ENCODE measurements at regions not wholly inside any gene's neighbourhood (a gene's known extent, or its start where the extent isn't known, plus 50 kb on each side); places are given as distances from the start of the nearest gene placed in this dataset.
A peak's percentile ranks its signal among the peaks of the same experiment; 100 is the strongest.

GRCh38 chr18:39647627-39648534 lies 2082.3 kb upstream of the CELF4 start:
- Histone ChIP-seq H3K4me2 (peak overlapping the region; percentile 9), H3K27ac (no peak overlapping the region), H2AFZ (replicated peaks) (peak overlapping the region; percentile 32), H3K79me2 (ENCODE audit: low read depth) (no peaks in the 10 kb centered on the region), H3K9ac (no peak overlapping the region), H3F3A (ENCODE audit: low read depth) (no peaks in the 10 kb centered on the region), H4K20me1 (ENCODE audit: low read depth) (no peaks in the 10 kb centered on the region), H3K4me3 (no peak overlapping the region), H3K27me3 (no peaks in the 10 kb centered on the region), H3K36me3 (no peaks in the 10 kb centered on the region), H3K9me3 (ENCODE audit: low read depth) (no peaks in the 10 kb centered on the region), H3K4me1 (peaks cover 11% of the 10 kb centered on the region)
- Mint-ChIP-seq H3K36me3 (no peaks in the 10 kb centered on the region), H3K9me3 (peaks cover 2% of the 10 kb centered on the region), H3K27me3 (ENCODE audit: insufficient read depth, low read depth) (peaks cover 2% of the 10 kb centered on the region), H3K4me3 (no peak overlapping the region), H3K27ac (peak overlapping the region; percentile 81), H3K4me1 (peaks cover 13% of the 10 kb centered on the region)
- DNase-seq (ENCODE audit: low spot score) = no peak
- TF ChIP-seq EZH2phosphoT487 (IDR thresholded peaks at IDR 0.05) (no peak), CTCF (IDR thresholded peaks at IDR 0.05) (no peak), EZH2 (IDR thresholded peaks at IDR 0.05) (no peak)

GRCh38 chr18:39638224-39638623 lies 2072.6 kb upstream of the CELF4 start:
- peaks cover 2% of the 10 kb centered on the region for H3K27me3 Mint-ChIP-seq (ENCODE audit: insufficient read depth, low read depth)
- no peaks in the 10 kb centered on the region for H3K9me3 ChIP-seq (ENCODE audit: low read depth)

GRCh38 chr18:39636931-39637330 lies 2071.3 kb upstream of the CELF4 start:
- H3K4me2 ChIP-seq = no peak overlapping the region
- H3K79me2 ChIP-seq (ENCODE audit: low read depth) = no peaks in the 10 kb centered on the region
- no peak overlapping the region for H3K4me3 Mint-ChIP-seq
- no peaks in the 10 kb centered on the region for H3F3A ChIP-seq (ENCODE audit: low read depth)
- H2AFZ ChIP-seq (replicated peaks) = no peak overlapping the region
- no peaks in the 10 kb centered on the region for H3K9me3 ChIP-seq (ENCODE audit: low read depth)
- H3K9ac ChIP-seq = no peak overlapping the region
- H3K27me3 ChIP-seq = no peaks in the 10 kb centered on the region
- no peak for DNase-seq (ENCODE audit: low spot score)
- TF ChIP-seq CTCF (IDR thresholded peaks at IDR 0.05) (no peak), EZH2phosphoT487 (IDR thresholded peaks at IDR 0.05) (no peak), EZH2 (IDR thresholded peaks at IDR 0.05) (no peak)
- H3K4me1 Mint-ChIP-seq = no peaks in the 10 kb centered on the region
- no peak overlapping the region for H3K27ac Mint-ChIP-seq
- no peaks in the 10 kb centered on the region for H4K20me1 ChIP-seq (ENCODE audit: low read depth)
- H3K36me3 ChIP-seq = peaks cover 3% of the 10 kb centered on the region
- no peak overlapping the region for H3K4me3 ChIP-seq
- H3K9me3 Mint-ChIP-seq = no peaks in the 10 kb centered on the region
- H3K36me3 Mint-ChIP-seq = no peaks in the 10 kb centered on the region
- no peaks in the 10 kb centered on the region for H3K4me1 ChIP-seq
- H3K27me3 Mint-ChIP-seq (ENCODE audit: insufficient read depth, low read depth) = no peaks in the 10 kb centered on the region
- no peak overlapping the region for H3K27ac ChIP-seq

More at GRCh38 chr18:39638224-39638623, 2072.6 kb upstream of the CELF4 start:
- H3K4me1 Mint-ChIP-seq = no peaks in the 10 kb centered on the region
- Histone ChIP-seq H3K27ac (no peak overlapping the region), H3K4me3 (no peak overlapping the region), H3K79me2 (ENCODE audit: low read depth) (no peaks in the 10 kb centered on the region), H3K9ac (no peak overlapping the region), H3F3A (ENCODE audit: low read depth) (no peaks in the 10 kb centered on the region), H3K36me3 (peaks cover 3% of the 10 kb centered on the region), H4K20me1 (ENCODE audit: low read depth) (no peaks in the 10 kb centered on the region), H3K27me3 (no peaks in the 10 kb centered on the region), H2AFZ (replicated peaks) (no peak overlapping the region), H3K4me2 (no peak overlapping the region), H3K4me1 (no peaks in the 10 kb centered on the region)
- no peak overlapping the region for H3K4me3 Mint-ChIP-seq
- no peaks in the 10 kb centered on the region for H3K36me3 Mint-ChIP-seq
- TF ChIP-seq EZH2 (IDR thresholded peaks at IDR 0.05) (no peak), EZH2phosphoT487 (IDR thresholded peaks at IDR 0.05) (no peak), CTCF (IDR thresholded peaks at IDR 0.05) (no peak)
- DNase-seq (ENCODE audit: low spot score) = no peak
- H3K9me3 Mint-ChIP-seq = no peaks in the 10 kb centered on the region
- H3K27ac Mint-ChIP-seq = no peak overlapping the region
